Forelimb muscle (tissue), 1 donor: ENCODE measurements at regions not wholly inside any gene's neighbourhood (a gene's known extent, or its start where the extent isn't known, plus 50 kb on each side); places are given as distances from the start of the nearest gene placed in this dataset.
"Not testable (repeated sequence)": the region's sequence is repeated elsewhere in the genome, so short reads cannot be mapped to it uniquely, and the experiment has no call there.

Experiments
- DNase-seq: peaks from one replicate; pipeline ENCODE4 v3.0.0-alpha.2; 2013; ENCODE audit warnings: low read depth

- no peak for DNase-seq
Observed at GRCh38 chr13:55570371-55570770, 1570.3 kb upstream of the PRR20A start.

GRCh38 chr13:55571237-55571867, 1569.4 kb upstream of the PRR20A start:
- no peak for DNase-seq

GRCh38 chr13:55572408-55572807, 1568.3 kb upstream of the PRR20A start:
- no peak for DNase-seq

GRCh38 chr13:55572862-55573261, 1567.9 kb upstream of the PRR20A start:
- no peak for DNase-seq

- no peak for DNase-seq
Observed at GRCh38 chr13:55573565-55573964, 1567.2 kb upstream of the PRR20A start.

- no peak for DNase-seq
Observed at GRCh38 chr13:55576389-55576788, 1564.3 kb upstream of the PRR20A start.

- no peak for DNase-seq
Observed at GRCh38 chr13:55577082-55577846, 1563.5 kb upstream of the PRR20A start.

- DNase-seq, result no peak
Observed at GRCh38 chr13:55577847-55578210, 1562.9 kb upstream of the PRR20A start.

- DNase-seq, result not testable (repeated sequence)
Observed at GRCh38 chr13:55582294-55582693, 1558.4 kb upstream of the PRR20A start.

GRCh38 chr13:55583953-55584593, 1556.6 kb upstream of the PRR20A start:
- DNase-seq, result no peak

GRCh38 chr13:55602784-55603183, 1537.9 kb upstream of the PRR20A start:
- DNase-seq, result no peak

- no peak for DNase-seq
Observed at GRCh38 chr13:55606045-55606665, 1534.6 kb upstream of the PRR20A start.

- DNase-seq, result no peak
Observed at GRCh38 chr13:55613429-55614187, 1527.1 kb upstream of the PRR20A start.

GRCh38 chr13:55615081-55615480, 1525.6 kb upstream of the PRR20A start:
- DNase-seq, result no peak

GRCh38 chr13:55617241-55617640, 1523.5 kb upstream of the PRR20A start:
- DNase-seq, result no peak

- no peak for DNase-seq
Observed at GRCh38 chr13:55627221-55627620, 1513.5 kb upstream of the PRR20A start.

GRCh38 chr13:55632402-55632801, 1508.3 kb upstream of the PRR20A start:
- DNase-seq, result no peak

GRCh38 chr13:55649485-55649884, 1491.2 kb upstream of the PRR20A start:
- DNase-seq, result no peak

GRCh38 chr13:55652657-55653056, 1488.1 kb upstream of the PRR20A start:
- no peak for DNase-seq

GRCh38 chr13:55653497-55653896, 1487.2 kb upstream of the PRR20A start:
- DNase-seq, result no peak

GRCh38 chr13:55654243-55654642, 1486.5 kb upstream of the PRR20A start:
- DNase-seq, result no peak

GRCh38 chr13:55660264-55660663, 1480.5 kb upstream of the PRR20A start:
- DNase-seq, result not testable (repeated sequence)
